Right lobe of liver (tissue), 6 donors: ENCODE measurements at regions not wholly inside any gene's neighbourhood (a gene's known extent, or its start where the extent isn't known, plus 50 kb on each side); places are given as distances from the start of the nearest gene placed in this dataset.
A peak's percentile ranks its signal among the peaks of the same experiment; 100 is the strongest.

Experiments used
- ATAC-seq, 4 donors: fragments of 200-7000 bp; cut with Tn5 transposase; one replicate each; pipeline ENCODE4 v1.9.1; 2020; ENCODE audit warnings: mild to moderate bottlenecking in 4 of 4, moderate library complexity in 4 of 4
- DNase-seq, 3 donors: peaks; one replicate each; pipeline ENCODE4 v3.0.0-alpha.2; 2020
- H3K27ac ChIP-seq, 3 donors: fragments of 200-600 bp; one replicate each; pipeline ENCODE4 v1.8.0; 2022
- H3K27me3 ChIP-seq, 2 donors: fragments of 200-600 bp; one replicate each; pipeline ENCODE4 v1.8.0; 2022
- H3K36me3 ChIP-seq, 4 donors: fragments of 200-600 bp; sonication (generic) in 1 of 4; one replicate each; pipeline versions ENCODE4 v1.5.1 to v1.8.0; 2017 to 2022; ENCODE audit warnings: control low read depth in 1 of 4
- H3K4me1 ChIP-seq, 4 donors: fragments of 200-600 bp; sonication (generic) in 1 of 4; one replicate each; pipeline versions ENCODE4 v1.5.1 to v1.8.0; 2017 to 2022; ENCODE audit warnings: control low read depth in 1 of 4
- H3K4me3 ChIP-seq, 3 donors: fragments of 200-600 bp; one replicate each; pipeline ENCODE4 v1.8.0; 2022
- H3K9me3 ChIP-seq, 4 donors: fragments of 200-600 bp; sonication (generic) in 1 of 4; one replicate each; pipeline versions ENCODE4 v1.5.1 to v1.8.0; 2017 to 2022; ENCODE audit warnings: control low read depth in 1 of 4
- CTCF ChIP-seq, 4 donors: fragments of 200-600 bp in 3 of 4; fragments of 450-650 bp in 1 of 4; IDR thresholded peaks; one replicate each; pipeline versions ENCODE4 v1.5.1 to v1.8.0; 2016 to 2022; ENCODE audit warnings: antibody characterized with exemption in 4 of 4, mild to moderate bottlenecking in 2 of 4
- POLR2A ChIP-seq: fragments of 450-650 bp; IDR thresholded peaks from one replicate; pipeline ENCODE4 v1.6.1; 2017; ENCODE audit warnings: antibody characterized with exemption, mild to moderate bottlenecking
- WGBS: methylation state at CpG from one replicate; pipeline ENCODE4 v1.1.6; 2018; ENCODE audit warnings: low coverage, low lambda C conversion rate; ENCODE audit not compliant: insufficient coverage; ENCODE audit errors: missing lambda C conversion rate; 5-methylcytosine and 5-hydroxymethylcytosine counted together
- intact Hi-C, 2 donors: fragments of 100-400 bp; cut with DNase I; formaldehyde crosslinking; loops; one replicate each; pipeline versions ENCODE4 v1.11.2 to v1.14.1; 2022
- donor health status: DM: no; HTN: yes; CAD: no.
- donor health status: DM: no; HTN: no; CAD: no.
- donor health status: DM: no; HTN: no; CAD: no.
- donor health status: DM: no; HTN: yes; CAD: no.
- donor health status: DM: no; HTN: yes; CAD: no.

GRCh38 chr4:26217961-26218676 lies 102.7 kb upstream of the RBPJ start:
- DNase-seq = peak in 1 of 3 donors; percentile 24
- intact Hi-C loops = no loop called here

GRCh38 chr4:26218677-26219605 lies 101.9 kb upstream of the RBPJ start:
- no peaks in the 10 kb centered on the region for H3K4me1 ChIP-seq
- intact Hi-C loops = no loop called here
- H3K27me3 ChIP-seq = no peaks in the 10 kb centered on the region
- no peak overlapping the region for H3K4me3 ChIP-seq
- H3K27ac ChIP-seq = no peak overlapping the region
- peak in 3 of 4 donors; percentile 25 to 37 (median 25) for ATAC-seq
- H3K36me3 ChIP-seq = no peaks in the 10 kb centered on the region
- no peaks in the 10 kb centered on the region for H3K9me3 ChIP-seq
- DNase-seq = no peak
- TF ChIP-seq POLR2A (no peak), CTCF (IDR thresholded peaks at IDR 0.05) (no peak)
- 54% methylated on average over 8 of the region's 12 CpGs for whole genome bisulfite sequencing

More at GRCh38 chr4:26217961-26218676, 102.7 kb upstream of the RBPJ start:
- TF ChIP-seq POLR2A (no peak), CTCF (IDR thresholded peaks at IDR 0.05) (no peak)
- ATAC-seq = peak; percentile 55 to 77 (median 72)
- no peaks in the 10 kb centered on the region for H3K4me1 ChIP-seq
- 51% methylated on average over 14 of the region's 16 CpGs for WGBS
- H3K36me3 ChIP-seq = no peaks in the 10 kb centered on the region
- H3K27me3 ChIP-seq = no peaks in the 10 kb centered on the region
- H3K27ac ChIP-seq = no peak overlapping the region
- H3K9me3 ChIP-seq = no peaks in the 10 kb centered on the region
- H3K4me3 ChIP-seq = no peak overlapping the region

GRCh38 chr4:26220696-26221095 lies 100.1 kb upstream of the RBPJ start:
- no peaks in the 10 kb centered on the region for H3K27me3 ChIP-seq
- ATAC-seq (no peak), DNase-seq (no peak)
- TF ChIP-seq CTCF (IDR thresholded peaks at IDR 0.05) = no peak
- TF ChIP-seq POLR2A = no peak
- H3K36me3 ChIP-seq = no peaks in the 10 kb centered on the region
- no peaks in the 10 kb centered on the region for H3K4me1 ChIP-seq
- H3K9me3 ChIP-seq = no peaks in the 10 kb centered on the region
- no peak overlapping the region for H3K4me3 ChIP-seq
- intact Hi-C loops = no loop called here
- no peak overlapping the region for H3K27ac ChIP-seq
- 52% methylated on average over 2 of the region's 4 CpGs for WGBS

GRCh38 chr4:26223155-26223554 lies 97.7 kb upstream of the RBPJ start:
- no peaks in the 10 kb centered on the region for H3K9me3 ChIP-seq
- no peaks in the 10 kb centered on the region for H3K36me3 ChIP-seq
- WGBS = 82% methylated on average over 2 of the region's 2 CpGs
- no peak overlapping the region for H3K27ac ChIP-seq
- ATAC-seq (no peak), DNase-seq (no peak)
- no peak overlapping the region for H3K4me3 ChIP-seq
- H3K4me1 ChIP-seq = peaks cover 0 to 10% (median 0%) of the 10 kb centered on the region in 4 donors
- intact Hi-C loops = no loop called here
- TF ChIP-seq POLR2A (no peak), CTCF (IDR thresholded peaks at IDR 0.05) (no peak)
- no peaks in the 10 kb centered on the region for H3K27me3 ChIP-seq
